SK-N-SH (cell line): ENCODE measurements at regions not wholly inside any gene's neighbourhood (a gene's known extent, or its start where the extent isn't known, plus 50 kb on each side); places are given as distances from the start of the nearest gene placed in this dataset.

Source experiments
- CTCF ChIA-PET: fragments of 300-600, 350-600 bp; formaldehyde crosslinking; extraction: SDS; loops from one replicate; lab custom pipeline; 2021; lab: Yijun Ruan, JAX
- POLR2A ChIA-PET: fragments of 350-600 bp; sonication (Branson Sonifier 250); formaldehyde crosslinking; extraction: SDS; loops from one replicate; lab custom pipeline; 2020; ENCODE audit warnings: antibody characterized with exemption, inconsistent platforms; lab: Yijun Ruan, JAX
- DNase-seq: peaks from one replicate; pipeline ENCODE4 v3.0.0; 2012
- H2AFZ ChIP-seq: fragments of 200-600 bp; sonication (generic); 2 replicates; pipeline ENCODE4 v1.8.1; 2016; ENCODE audit warnings: antibody characterized with exemption, mild to moderate bottlenecking, low read depth
- H3F3A ChIP-seq: fragments of 200-600 bp; sonication (generic); replicated peaks from 2 replicates; pipeline ENCODE3; 2016; ENCODE audit warnings: antibody characterized with exemption, mild to moderate bottlenecking; ENCODE audit not compliant: insufficient read depth
- H3K27ac ChIP-seq, 2 experiments: fragments of 200-500 bp in 1 of 2; fragments of 200-600 bp in 1 of 2; sonication (Bioruptor generic) in 1 of 2; sonication (generic), shearing (Covaris generic) in 1 of 2; 2 replicates each; pipeline versions ENCODE4 v1.5.1 to v1.6.1; 2014 to 2016; ENCODE audit warnings: low read depth in 2 of 2, inconsistent platforms in 1 of 2, low read length in 1 of 2, mild to moderate bottlenecking in 1 of 2, mixed read lengths in 1 of 2
- H3K27me3 ChIP-seq: fragments of 200-600 bp; sonication (generic), shearing (Covaris generic); 2 replicates; pipeline ENCODE4 v1.6.1; 2016; ENCODE audit warnings: mixed run types; ENCODE audit not compliant: insufficient read depth
- H3K36me3 ChIP-seq, 2 experiments: fragments of 200-500 bp in 1 of 2; fragments of 200-600 bp in 1 of 2; sonication (Bioruptor generic) in 1 of 2; sonication (generic) in 1 of 2; replicated peaks in 1 of 2; 2 replicates each; pipeline versions ENCODE3 to v1.5.1; 2014 to 2016; ENCODE audit warnings: low read length in 1 of 2, mild to moderate bottlenecking in 1 of 2; ENCODE audit not compliant: insufficient read depth in 2 of 2, control insufficient read depth in 1 of 2
- H3K4me1 ChIP-seq, 2 experiments: fragments of 200-500 bp in 1 of 2; fragments of 200-600 bp in 1 of 2; sonication (Bioruptor generic) in 1 of 2; sonication (generic), shearing (Covaris generic) in 1 of 2; 2 replicates each; pipeline versions ENCODE4 v1.5.1 to v1.6.1; 2014 to 2016; ENCODE audit warnings: low read depth in 1 of 2, low read length in 1 of 2, mixed run types in 1 of 2; ENCODE audit not compliant: insufficient read depth in 2 of 2, control insufficient read depth in 1 of 2
- H3K4me2 ChIP-seq: fragments of 200-600 bp; sonication (generic), shearing (Covaris generic); 2 replicates; pipeline ENCODE4 v1.6.1; 2017; ENCODE audit warnings: mixed run types
- H3K4me3 ChIP-seq, 2 experiments: fragments of 200-500 bp in 1 of 2; fragments of 200-600 bp in 1 of 2; sonication (Bioruptor generic) in 1 of 2; sonication (generic), shearing (Covaris generic) in 1 of 2; 2 replicates each; pipeline versions ENCODE4 v1.5.1 to v1.8.1; 2014 to 2016; ENCODE audit warnings: low read depth in 2 of 2, inconsistent platforms in 1 of 2, low read length in 1 of 2, mild to moderate bottlenecking in 1 of 2, mixed read lengths in 1 of 2, moderate library complexity in 1 of 2
- H3K79me2 ChIP-seq: fragments of 200-600 bp; sonication (generic); 2 replicates; pipeline ENCODE4 v1.8.1; 2017; ENCODE audit warnings: mild to moderate bottlenecking; ENCODE audit not compliant: insufficient read depth
- H3K9ac ChIP-seq: fragments of 200-600 bp; sonication (generic); 2 replicates; pipeline ENCODE4 v1.6.1; 2017; ENCODE audit warnings: mixed run types
- H3K9me2 ChIP-seq: fragments of 200-600 bp; sonication (generic); 2 replicates; pipeline ENCODE4 v1.6.1; 2017; ENCODE audit warnings: mixed run types
- H3K9me3 ChIP-seq: fragments of 200-600 bp; sonication (generic); 2 replicates; pipeline ENCODE4 v1.6.1; 2017; ENCODE audit warnings: mixed run types, mild to moderate bottlenecking, moderate library complexity
- H4K20me1 ChIP-seq: fragments of 200-600 bp; sonication (generic); 2 replicates; pipeline ENCODE4 v1.6.1; 2017; ENCODE audit warnings: mild to moderate bottlenecking, mixed run types; ENCODE audit not compliant: insufficient read depth
- CHD2 ChIP-seq: fragments of 150-350 bp; IDR thresholded peaks from 2 replicates; pipeline ENCODE4 v1.6.1; 2018; ENCODE audit warnings: low read length; ENCODE audit not compliant: partially characterized antibody
- ELF1 ChIP-seq: IDR thresholded peaks from 2 replicates; pipeline ENCODE4 v1.4.0; 2012
- FOXJ3 ChIP-seq: sonication (generic); formaldehyde crosslinking; IDR thresholded peaks from 2 replicates; pipeline ENCODE4 v1.5.1; 2020; ENCODE audit warnings: mild to moderate bottlenecking, missing genetic modification reagents
- GABPA ChIP-seq: IDR thresholded peaks from 2 replicates; pipeline ENCODE4 v1.4.0; 2012; ENCODE audit warnings: low read depth, mild to moderate bottlenecking
- MEF2A ChIP-seq: IDR thresholded peaks from 2 replicates; pipeline ENCODE4 v1.4.0; 2012; ENCODE audit warnings: low read depth, borderline replicate concordance
- MXI1 ChIP-seq: IDR thresholded peaks from 2 replicates; pipeline ENCODE4 v1.6.1; 2012; ENCODE audit warnings: mild to moderate bottlenecking, low read depth, low read length, improper control_type of control experiment
- NFIC ChIP-seq: IDR thresholded peaks from 2 replicates; pipeline ENCODE4 v1.4.0; 2012; ENCODE audit warnings: borderline replicate concordance
- RXRA ChIP-seq: IDR thresholded peaks from 2 replicates; pipeline ENCODE4 v1.4.0; 2012; ENCODE audit warnings: low read depth, mild to moderate bottlenecking, borderline replicate concordance
- SIN3A ChIP-seq: IDR thresholded peaks from 2 replicates; pipeline ENCODE4 v1.6.1; 2012; ENCODE audit warnings: low read depth, mild to moderate bottlenecking, low read length, moderate library complexity, borderline replicate concordance
- SMC3 ChIP-seq: IDR thresholded peaks from 2 replicates; pipeline ENCODE4 v1.6.1; 2012; ENCODE audit warnings: low read depth, low read length, improper control_type of control experiment
- TCF12 ChIP-seq: IDR thresholded peaks from 2 replicates; pipeline ENCODE4 v1.4.0; 2012
- WGBS: methylation state at CpG from one replicate; pipeline ENCODE4 v1.1.6; 2017; ENCODE audit warnings: low lambda C conversion rate; 5-methylcytosine and 5-hydroxymethylcytosine counted together
- TF ChIP-seq, protein P1 (sequence below): IDR thresholded peaks from 2 replicates; pipeline ENCODE4 v1.4.0; 2012; ENCODE audit warnings: low read depth, borderline replicate concordance
- TF ChIP-seq, protein P2 (sequence below): fragments of 200-600 bp; sonication (generic); IDR thresholded peaks from 2 replicates; pipeline ENCODE4 v1.6.1; 2017; ENCODE audit warnings: antibody characterized with exemption, mild to moderate bottlenecking, moderate library complexity
- TF ChIP-seq, protein P3 (sequence below): IDR thresholded peaks from 2 replicates; pipeline ENCODE4 v1.4.0; 2012; ENCODE audit warnings: low read depth
- TF ChIP-seq, protein P4 (sequence below): fragments of 150-350 bp; IDR thresholded peaks from 2 replicates; pipeline ENCODE4 v1.6.1; 2016; ENCODE audit warnings: mild to moderate bottlenecking, low read depth, low read length

DNA sequence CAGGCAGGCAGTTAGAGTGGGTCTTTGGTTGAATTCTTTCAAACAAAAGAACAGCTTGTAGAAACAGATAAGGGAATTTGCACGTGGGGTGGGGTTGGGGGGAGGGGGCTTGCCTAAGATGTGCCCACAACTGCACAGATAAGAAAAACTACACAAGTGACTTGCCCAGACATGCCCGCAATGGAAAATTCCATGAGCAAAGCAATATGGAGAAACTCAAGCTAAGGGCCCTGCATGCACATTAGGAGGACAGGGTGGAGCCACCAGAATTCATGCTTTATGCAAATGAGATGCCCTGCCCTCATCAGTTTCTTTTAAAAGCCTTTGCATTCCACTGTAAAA lies 755.6 kb upstream of the MIR17HG start:
- no peaks in the 10 kb centered on the region for H4K20me1 ChIP-seq
- no peak overlapping the region for H3K27ac ChIP-seq
- TF ChIP-seq, protein P1, sequence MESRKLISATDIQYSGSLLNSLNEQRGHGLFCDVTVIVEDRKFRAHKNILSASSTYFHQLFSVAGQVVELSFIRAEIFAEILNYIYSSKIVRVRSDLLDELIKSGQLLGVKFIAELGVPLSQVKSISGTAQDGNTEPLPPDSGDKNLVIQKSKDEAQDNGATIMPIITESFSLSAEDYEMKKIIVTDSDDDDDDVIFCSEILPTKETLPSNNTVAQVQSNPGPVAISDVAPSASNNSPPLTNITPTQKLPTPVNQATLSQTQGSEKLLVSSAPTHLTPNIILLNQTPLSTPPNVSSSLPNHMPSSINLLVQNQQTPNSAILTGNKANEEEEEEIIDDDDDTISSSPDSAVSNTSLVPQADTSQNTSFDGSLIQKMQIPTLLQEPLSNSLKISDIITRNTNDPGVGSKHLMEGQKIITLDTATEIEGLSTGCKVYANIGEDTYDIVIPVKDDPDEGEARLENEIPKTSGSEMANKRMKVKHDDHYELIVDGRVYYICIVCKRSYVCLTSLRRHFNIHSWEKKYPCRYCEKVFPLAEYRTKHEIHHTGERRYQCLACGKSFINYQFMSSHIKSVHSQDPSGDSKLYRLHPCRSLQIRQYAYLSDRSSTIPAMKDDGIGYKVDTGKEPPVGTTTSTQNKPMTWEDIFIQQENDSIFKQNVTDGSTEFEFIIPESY: no peak
- TF ChIP-seq, protein P2, sequence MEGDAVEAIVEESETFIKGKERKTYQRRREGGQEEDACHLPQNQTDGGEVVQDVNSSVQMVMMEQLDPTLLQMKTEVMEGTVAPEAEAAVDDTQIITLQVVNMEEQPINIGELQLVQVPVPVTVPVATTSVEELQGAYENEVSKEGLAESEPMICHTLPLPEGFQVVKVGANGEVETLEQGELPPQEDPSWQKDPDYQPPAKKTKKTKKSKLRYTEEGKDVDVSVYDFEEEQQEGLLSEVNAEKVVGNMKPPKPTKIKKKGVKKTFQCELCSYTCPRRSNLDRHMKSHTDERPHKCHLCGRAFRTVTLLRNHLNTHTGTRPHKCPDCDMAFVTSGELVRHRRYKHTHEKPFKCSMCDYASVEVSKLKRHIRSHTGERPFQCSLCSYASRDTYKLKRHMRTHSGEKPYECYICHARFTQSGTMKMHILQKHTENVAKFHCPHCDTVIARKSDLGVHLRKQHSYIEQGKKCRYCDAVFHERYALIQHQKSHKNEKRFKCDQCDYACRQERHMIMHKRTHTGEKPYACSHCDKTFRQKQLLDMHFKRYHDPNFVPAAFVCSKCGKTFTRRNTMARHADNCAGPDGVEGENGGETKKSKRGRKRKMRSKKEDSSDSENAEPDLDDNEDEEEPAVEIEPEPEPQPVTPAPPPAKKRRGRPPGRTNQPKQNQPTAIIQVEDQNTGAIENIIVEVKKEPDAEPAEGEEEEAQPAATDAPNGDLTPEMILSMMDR: no peak
- TF ChIP-seq FOXJ3 (no peak), GABPA (no peak), SMC3 (no peak), SIN3A (no peak), MXI1 (no peak), TCF12 (no peak), CHD2 (no peak), NFIC (no peak), MEF2A (no peak), RXRA (no peak), ELF1 (no peak)
- TF ChIP-seq, protein P3, sequence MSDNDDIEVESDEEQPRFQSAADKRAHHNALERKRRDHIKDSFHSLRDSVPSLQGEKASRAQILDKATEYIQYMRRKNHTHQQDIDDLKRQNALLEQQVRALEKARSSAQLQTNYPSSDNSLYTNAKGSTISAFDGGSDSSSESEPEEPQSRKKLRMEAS: no peak
- TF ChIP-seq, protein P4, sequence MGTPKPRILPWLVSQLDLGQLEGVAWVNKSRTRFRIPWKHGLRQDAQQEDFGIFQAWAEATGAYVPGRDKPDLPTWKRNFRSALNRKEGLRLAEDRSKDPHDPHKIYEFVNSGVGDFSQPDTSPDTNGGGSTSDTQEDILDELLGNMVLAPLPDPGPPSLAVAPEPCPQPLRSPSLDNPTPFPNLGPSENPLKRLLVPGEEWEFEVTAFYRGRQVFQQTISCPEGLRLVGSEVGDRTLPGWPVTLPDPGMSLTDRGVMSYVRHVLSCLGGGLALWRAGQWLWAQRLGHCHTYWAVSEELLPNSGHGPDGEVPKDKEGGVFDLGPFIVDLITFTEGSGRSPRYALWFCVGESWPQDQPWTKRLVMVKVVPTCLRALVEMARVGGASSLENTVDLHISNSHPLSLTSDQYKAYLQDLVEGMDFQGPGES: no peak
- TF ChIP-seq, all 33 proteins: peak for 0
- H3K4me2 ChIP-seq: no peak overlapping the region
- no peaks in the 10 kb centered on the region for H3K27me3 ChIP-seq
- H3K36me3 ChIP-seq: no peaks in the 10 kb centered on the region
- ChIA-PET POLR2A (no interaction called here), CTCF (interaction anchor here (1.3 kb wide), 1 partner anchor 10 kb away, joined by 3 read pairs; no protein-coding TSS in a partner anchor)
- 50% methylated on average over 2 of the region's 2 CpGs for WGBS
- H2AFZ ChIP-seq: no peak overlapping the region
- no peaks in the 10 kb centered on the region for H3F3A ChIP-seq
- H3K9ac ChIP-seq: no peak overlapping the region
- H3K79me2 ChIP-seq: no peaks in the 10 kb centered on the region
- H3K9me3 ChIP-seq: no peaks in the 10 kb centered on the region
- no peaks in the 10 kb centered on the region for H3K4me1 ChIP-seq
- no peaks in the 10 kb centered on the region for H3K9me2 ChIP-seq
- H3K4me3 ChIP-seq: no peak overlapping the region
- no peak for DNase-seq
